Liver (tissue), 8 donors: ENCODE measurements at regions not wholly inside any gene's neighbourhood (a gene's known extent, or its start where the extent isn't known, plus 50 kb on each side); places are given as distances from the start of the nearest gene placed in this dataset.

Source experiments
- DNase-seq: peaks from one replicate; pipeline ENCODE4 v3.0.0-alpha.2; 2017; ENCODE audit warnings: low spot score
- H3K27ac ChIP-seq, 2 donors: one replicate each; pipeline ENCODE4 v1.7.0; 2013; ENCODE audit warnings: inconsistent platforms in 2 of 2, low read length in 2 of 2, control low read depth in 1 of 2, low read depth in 1 of 2, mild to moderate bottlenecking in 1 of 2
- H3K27me3 ChIP-seq, 4 donors: one replicate each; pipeline versions ENCODE4 v1.6.1 to v1.7.0; 2013; ENCODE audit warnings: low read length in 3 of 4, inconsistent platforms in 1 of 4, mild to moderate bottlenecking in 1 of 4, moderate library complexity in 1 of 4; ENCODE audit not compliant: control insufficient read depth in 4 of 4, insufficient read depth in 4 of 4
- H3K36me3 ChIP-seq, 4 donors: one replicate each; pipeline versions ENCODE4 v1.6.1 to v1.7.0; 2013; ENCODE audit warnings: low read length in 3 of 4, mild to moderate bottlenecking in 3 of 4, low read depth in 1 of 4, moderate library complexity in 1 of 4; ENCODE audit not compliant: control insufficient read depth in 4 of 4, insufficient read depth in 3 of 4
- H3K4me1 ChIP-seq, 4 donors: one replicate each; pipeline versions ENCODE4 v1.6.1 to v1.7.0; 2013; ENCODE audit warnings: low read length in 3 of 4, mild to moderate bottlenecking in 3 of 4, moderate library complexity in 1 of 4; ENCODE audit not compliant: control insufficient read depth in 4 of 4, insufficient read depth in 4 of 4
- H3K4me3 ChIP-seq, 3 donors: one replicate each; pipeline versions ENCODE4 v1.6.1 to v1.7.0; 2013; ENCODE audit warnings: low read length in 3 of 3, control low read depth in 1 of 3, low read depth in 1 of 3, mild to moderate bottlenecking in 1 of 3
- H3K9ac ChIP-seq, 2 donors: one replicate each; pipeline ENCODE4 v1.7.0; 2013; ENCODE audit warnings: low read length in 2 of 2, mild to moderate bottlenecking in 2 of 2, moderate library complexity in 2 of 2, control low read depth in 1 of 2, low read depth in 1 of 2
- H3K9me3 ChIP-seq, 4 donors: one replicate each; pipeline versions ENCODE4 v1.6.1 to v1.7.0; 2013; ENCODE audit warnings: low read length in 3 of 4; ENCODE audit not compliant: control insufficient read depth in 4 of 4
- ATF3 ChIP-seq: IDR thresholded peaks from 2 replicates; pipeline ENCODE4 v1.6.1; 2016; ENCODE audit warnings: antibody characterized with exemption
- EGR1 ChIP-seq, 2 donors: IDR thresholded peaks; 2 replicates each; pipeline ENCODE4 v1.6.1; 2016 to 2018; ENCODE audit warnings: antibody characterized with exemption in 2 of 2, low read depth in 2 of 2
- FOXA1 ChIP-seq: IDR thresholded peaks from 2 replicates; pipeline ENCODE4 v1.6.1; 2016; ENCODE audit warnings: antibody characterized with exemption
- FOXA2 ChIP-seq: IDR thresholded peaks from 2 replicates; pipeline ENCODE4 v1.6.1; 2016; ENCODE audit warnings: antibody characterized with exemption
- GABPA ChIP-seq, 2 donors: IDR thresholded peaks in 1 of 2; conservative IDR thresholded peaks in 1 of 2; 2 replicates each; pipeline ENCODE4 v1.6.1; 2016; ENCODE audit warnings: antibody characterized with exemption in 2 of 2, mild to moderate bottlenecking in 1 of 2, moderate library complexity in 1 of 2
- HNF4A ChIP-seq, 2 donors: conservative IDR thresholded peaks; 2 replicates each; pipeline ENCODE4 v1.6.1; 2016; ENCODE audit warnings: antibody characterized with exemption in 2 of 2, mild to moderate bottlenecking in 2 of 2
- HNF4G ChIP-seq: IDR thresholded peaks from 2 replicates; pipeline ENCODE4 v1.6.1; 2016; ENCODE audit warnings: antibody characterized with exemption
- JUND ChIP-seq, 2 donors: IDR thresholded peaks; 2 replicates each; pipeline ENCODE4 v1.6.1; 2016; ENCODE audit warnings: antibody characterized with exemption in 2 of 2
- NR2F2 ChIP-seq: IDR thresholded peaks from 2 replicates; pipeline ENCODE4 v1.6.1; 2016; ENCODE audit warnings: antibody characterized with exemption
- RAD21 ChIP-seq, 2 donors: IDR thresholded peaks; 2 replicates each; pipeline ENCODE4 v1.6.1; 2016; ENCODE audit warnings: antibody characterized with exemption in 2 of 2, mild to moderate bottlenecking in 2 of 2
- REST ChIP-seq: IDR thresholded peaks from 2 replicates; pipeline ENCODE4 v1.6.1; 2016; ENCODE audit warnings: antibody characterized with exemption, mild to moderate bottlenecking
- RXRA ChIP-seq, 2 donors: IDR thresholded peaks; 2 replicates each; pipeline ENCODE4 v1.6.1; 2017 to 2018; ENCODE audit warnings: antibody characterized with exemption in 2 of 2, mild to moderate bottlenecking in 1 of 2
- SP1 ChIP-seq: IDR thresholded peaks from 2 replicates; pipeline ENCODE4 v1.6.1; 2018; ENCODE audit warnings: antibody characterized with exemption, mild to moderate bottlenecking
- TAF1 ChIP-seq: conservative IDR thresholded peaks from 2 replicates; pipeline ENCODE4 v1.6.1; 2016; ENCODE audit warnings: antibody characterized with exemption, mild to moderate bottlenecking
- YY1 ChIP-seq: IDR thresholded peaks from 2 replicates; pipeline ENCODE4 v1.6.1; 2016; ENCODE audit warnings: antibody characterized with exemption, mild to moderate bottlenecking
- ZBTB33 ChIP-seq: IDR thresholded peaks from 2 replicates; pipeline ENCODE4 v1.6.1; 2016; ENCODE audit warnings: antibody characterized with exemption
- WGBS: extraction: QIAGEN DNeasy Blood & Tissue Kit; methylation state at CpG from one replicate; pipeline ENCODE4 v1.1.7; 2013; 5-methylcytosine and 5-hydroxymethylcytosine counted together
- TF ChIP-seq, protein P1 (sequence below): fragments of 150-350 bp; IDR thresholded peaks from 2 replicates; pipeline ENCODE4 v1.5.1; 2017; ENCODE audit warnings: improper control_type of control experiment, low read depth, low read length; ENCODE audit not compliant: missing input control
- donor health status: healthy.
- donor health status: healthy.
- donor health status: healthy.
- donor health status: healthy.
- donor health status: healthy.

DNA sequence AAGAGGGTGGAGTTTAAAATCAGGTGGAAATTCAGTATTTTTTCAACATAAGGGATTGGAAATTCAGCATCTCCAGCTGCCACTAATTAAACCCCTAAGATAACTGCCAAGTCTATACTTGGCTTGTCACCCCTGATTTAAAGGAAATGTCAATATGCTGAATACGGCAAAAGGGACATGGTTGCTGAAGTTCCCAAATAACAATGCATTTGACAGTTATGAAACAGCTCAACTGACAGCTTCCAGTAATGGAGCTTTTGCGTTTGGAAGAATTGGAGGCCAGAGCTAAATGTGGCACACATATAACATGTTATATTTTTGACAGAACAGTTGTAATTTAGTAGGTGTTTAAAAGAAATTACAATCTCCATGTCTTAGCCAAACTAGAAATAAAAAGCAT lies 1867.9 kb upstream of the LRRTM1 start:
- Histone ChIP-seq H3K9me3 (no peaks in the 10 kb centered on the region), H3K27ac (no peak overlapping the region), H3K27me3 (no peaks in the 10 kb centered on the region), H3K4me3 (no peak overlapping the region), H3K9ac (no peak overlapping the region), H3K4me1 (no peaks in the 10 kb centered on the region), H3K36me3 (no peaks in the 10 kb centered on the region)
- 60% methylated on average over 2 of the region's 2 CpGs for WGBS
- no peak for DNase-seq
- TF ChIP-seq RXRA (IDR thresholded peaks at IDR 0.05): no peak
- no peak for TF ChIP-seq GABPA (IDR thresholded peaks at IDR 0.05 in 1 of 2, conservative IDR thresholded peaks at IDR 0.05 in 1 of 2)
- TF ChIP-seq HNF4A (conservative IDR thresholded peaks at IDR 0.05): no peak
- TF ChIP-seq, protein P1, sequence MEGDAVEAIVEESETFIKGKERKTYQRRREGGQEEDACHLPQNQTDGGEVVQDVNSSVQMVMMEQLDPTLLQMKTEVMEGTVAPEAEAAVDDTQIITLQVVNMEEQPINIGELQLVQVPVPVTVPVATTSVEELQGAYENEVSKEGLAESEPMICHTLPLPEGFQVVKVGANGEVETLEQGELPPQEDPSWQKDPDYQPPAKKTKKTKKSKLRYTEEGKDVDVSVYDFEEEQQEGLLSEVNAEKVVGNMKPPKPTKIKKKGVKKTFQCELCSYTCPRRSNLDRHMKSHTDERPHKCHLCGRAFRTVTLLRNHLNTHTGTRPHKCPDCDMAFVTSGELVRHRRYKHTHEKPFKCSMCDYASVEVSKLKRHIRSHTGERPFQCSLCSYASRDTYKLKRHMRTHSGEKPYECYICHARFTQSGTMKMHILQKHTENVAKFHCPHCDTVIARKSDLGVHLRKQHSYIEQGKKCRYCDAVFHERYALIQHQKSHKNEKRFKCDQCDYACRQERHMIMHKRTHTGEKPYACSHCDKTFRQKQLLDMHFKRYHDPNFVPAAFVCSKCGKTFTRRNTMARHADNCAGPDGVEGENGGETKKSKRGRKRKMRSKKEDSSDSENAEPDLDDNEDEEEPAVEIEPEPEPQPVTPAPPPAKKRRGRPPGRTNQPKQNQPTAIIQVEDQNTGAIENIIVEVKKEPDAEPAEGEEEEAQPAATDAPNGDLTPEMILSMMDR: no peak
- no peak for TF ChIP-seq ZBTB33
- no peak for TF ChIP-seq TAF1
- TF ChIP-seq JUND (IDR thresholded peaks at IDR 0.05): no peak
- no peak for TF ChIP-seq FOXA1
- TF ChIP-seq EGR1 (IDR thresholded peaks at IDR 0.05; ENCODE audit: low read depth in 2 of 2): no peak
- no peak for TF ChIP-seq ATF3
- no peak for TF ChIP-seq HNF4G
- no peak for TF ChIP-seq RAD21 (IDR thresholded peaks at IDR 0.05)
- TF ChIP-seq FOXA2: no peak
- no peak for TF ChIP-seq NR2F2
- TF ChIP-seq REST: no peak
- TF ChIP-seq SP1: no peak

DNA sequence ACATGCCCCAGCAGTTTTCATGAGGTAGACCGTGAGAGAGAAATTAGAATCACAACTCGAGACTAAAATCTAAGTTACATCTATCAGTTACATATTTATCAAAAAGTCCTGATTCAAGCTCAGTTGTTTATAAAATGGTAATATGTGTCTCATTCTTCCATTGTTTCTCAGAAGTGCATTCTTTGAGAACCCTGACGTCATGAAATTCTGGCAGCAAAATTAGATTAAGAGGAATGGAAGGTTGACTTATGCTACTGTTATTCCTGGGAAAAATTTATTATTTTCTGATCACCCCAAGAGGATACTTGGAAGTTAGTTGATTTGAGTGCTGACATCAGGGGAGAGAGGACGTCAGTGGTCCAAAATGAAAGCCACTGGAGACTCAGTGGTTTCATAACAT lies 1864.8 kb upstream of the LRRTM1 start:
- no peaks in the 10 kb centered on the region for H3K27me3 ChIP-seq
- H3K9me3 ChIP-seq: no peaks in the 10 kb centered on the region
- no peak overlapping the region for H3K27ac ChIP-seq
- H3K4me3 ChIP-seq: no peak overlapping the region
- H3K36me3 ChIP-seq: no peaks in the 10 kb centered on the region
- TF ChIP-seq EGR1 (IDR thresholded peaks at IDR 0.05; ENCODE audit: low read depth in 2 of 2) (no peak), FOXA2 (no peak), RXRA (IDR thresholded peaks at IDR 0.05) (no peak), YY1 (no peak), JUND (IDR thresholded peaks at IDR 0.05) (no peak), ATF3 (no peak), HNF4A (conservative IDR thresholded peaks at IDR 0.05) (no peak), FOXA1 (no peak)
- TF ChIP-seq, protein P1: no peak
- DNase-seq: no peak
- 66% methylated on average over 4 of the region's 4 CpGs for WGBS
- no peaks in the 10 kb centered on the region for H3K4me1 ChIP-seq
- no peak overlapping the region for H3K9ac ChIP-seq
